22Rv1 (cell line): ENCODE measurements at regions not wholly inside any gene's neighbourhood (a gene's known extent, or its start where the extent isn't known, plus 50 kb on each side); places are given as distances from the start of the nearest gene placed in this dataset.

Source experiments
- CTCF ChIP-seq: fragments of 450-650 bp; IDR thresholded peaks from 2 replicates; pipeline ENCODE4 v1.5.1; 2017; ENCODE audit warnings: mild to moderate bottlenecking
- ZFX ChIP-seq: fragments of 450-650 bp; IDR thresholded peaks from 2 replicates; pipeline ENCODE4 v1.6.1; 2017; ENCODE audit warnings: antibody characterized with exemption, borderline replicate concordance

GRCh38 chr1:219323426-219323825, 149.7 kb downstream of the LYPLAL1 start:
- TF ChIP-seq CTCF = no peak
- TF ChIP-seq ZFX = no peak
